RWPE1 (cell line): ENCODE measurements at regions not wholly inside any gene's neighbourhood (a gene's known extent, or its start where the extent isn't known, plus 50 kb on each side); places are given as distances from the start of the nearest gene placed in this dataset.

Source experiments
- CTCF ChIA-PET: fragments of 350-600 bp; sonication (Branson Sonifier 250); formaldehyde crosslinking; extraction: SDS; loops from one replicate; lab custom pipeline; 2021; lab: Yijun Ruan, JAX
- POLR2A ChIA-PET: fragments of 400-600 bp; formaldehyde crosslinking; extraction: SDS; loops from one replicate; lab custom pipeline; 2020; ENCODE audit warnings: antibody characterized with exemption; ENCODE audit not compliant: low non-redundant PET; lab: Yijun Ruan, JAX
- DNase-seq: peaks from one replicate; pipeline ENCODE4 v3.0.0; 2012; ENCODE audit warnings: low spot score
- H3K27ac ChIP-seq: fragments of 450-650 bp; 2 replicates; pipeline ENCODE4 v1.5.1; 2017
- TF ChIP-seq, protein P1 (sequence below): fragments of 450-650 bp; conservative IDR thresholded peaks from 2 replicates; pipeline ENCODE4 v1.5.1; 2017; ENCODE audit warnings: low read depth, mild to moderate bottlenecking

DNA sequence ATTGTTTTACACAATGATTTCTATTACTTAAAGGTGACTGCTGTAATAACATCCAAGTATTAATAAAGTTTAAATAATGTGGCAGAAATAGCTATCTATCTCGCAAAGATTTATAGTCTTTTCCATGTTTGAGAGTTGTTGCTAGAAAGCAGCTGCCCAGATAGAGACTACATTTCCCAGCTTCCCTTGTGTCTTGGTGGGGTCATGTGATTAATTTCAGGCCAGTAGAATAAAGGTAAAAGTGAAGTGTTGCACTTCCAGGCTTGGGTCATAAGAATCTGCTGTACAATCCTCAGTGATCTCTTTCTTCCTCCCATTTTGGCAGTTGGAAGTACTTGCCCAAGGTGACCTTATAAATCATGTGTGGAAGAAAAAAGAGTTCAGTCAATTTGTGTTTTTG lies 449.7 kb upstream of the USP15 start:
- H3K27ac ChIP-seq = no peak overlapping the region
- DNase-seq = no peak
- ChIA-PET POLR2A (no interaction called here), CTCF (no interaction called here)
- TF ChIP-seq, protein P1, sequence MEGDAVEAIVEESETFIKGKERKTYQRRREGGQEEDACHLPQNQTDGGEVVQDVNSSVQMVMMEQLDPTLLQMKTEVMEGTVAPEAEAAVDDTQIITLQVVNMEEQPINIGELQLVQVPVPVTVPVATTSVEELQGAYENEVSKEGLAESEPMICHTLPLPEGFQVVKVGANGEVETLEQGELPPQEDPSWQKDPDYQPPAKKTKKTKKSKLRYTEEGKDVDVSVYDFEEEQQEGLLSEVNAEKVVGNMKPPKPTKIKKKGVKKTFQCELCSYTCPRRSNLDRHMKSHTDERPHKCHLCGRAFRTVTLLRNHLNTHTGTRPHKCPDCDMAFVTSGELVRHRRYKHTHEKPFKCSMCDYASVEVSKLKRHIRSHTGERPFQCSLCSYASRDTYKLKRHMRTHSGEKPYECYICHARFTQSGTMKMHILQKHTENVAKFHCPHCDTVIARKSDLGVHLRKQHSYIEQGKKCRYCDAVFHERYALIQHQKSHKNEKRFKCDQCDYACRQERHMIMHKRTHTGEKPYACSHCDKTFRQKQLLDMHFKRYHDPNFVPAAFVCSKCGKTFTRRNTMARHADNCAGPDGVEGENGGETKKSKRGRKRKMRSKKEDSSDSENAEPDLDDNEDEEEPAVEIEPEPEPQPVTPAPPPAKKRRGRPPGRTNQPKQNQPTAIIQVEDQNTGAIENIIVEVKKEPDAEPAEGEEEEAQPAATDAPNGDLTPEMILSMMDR = no peak

DNA sequence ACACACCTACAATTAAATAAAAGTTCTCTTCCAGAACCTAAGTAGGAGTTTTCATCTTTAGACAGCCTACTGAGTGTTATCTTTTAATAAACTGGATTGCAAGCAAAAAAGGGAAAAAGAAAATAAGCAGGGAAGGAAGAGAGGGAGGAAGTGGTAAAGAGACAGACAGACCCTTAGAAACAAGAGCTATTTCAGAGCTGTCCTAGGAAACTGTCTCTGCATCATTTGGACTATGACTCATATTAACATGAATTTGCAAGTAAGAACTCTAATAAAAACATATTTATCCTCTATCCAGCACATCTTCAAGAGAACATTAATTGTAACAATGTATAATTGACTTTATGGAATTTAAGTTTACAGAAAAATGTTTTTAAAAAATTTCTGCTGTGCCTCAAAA lies 438.8 kb upstream of the USP15 start:
- CTCF ChIA-PET = no interaction called here
- TF ChIP-seq, protein P1 = no peak
- H3K27ac ChIP-seq = no peak overlapping the region
- DNase-seq = no peak
- POLR2A ChIA-PET = no interaction called here

DNA sequence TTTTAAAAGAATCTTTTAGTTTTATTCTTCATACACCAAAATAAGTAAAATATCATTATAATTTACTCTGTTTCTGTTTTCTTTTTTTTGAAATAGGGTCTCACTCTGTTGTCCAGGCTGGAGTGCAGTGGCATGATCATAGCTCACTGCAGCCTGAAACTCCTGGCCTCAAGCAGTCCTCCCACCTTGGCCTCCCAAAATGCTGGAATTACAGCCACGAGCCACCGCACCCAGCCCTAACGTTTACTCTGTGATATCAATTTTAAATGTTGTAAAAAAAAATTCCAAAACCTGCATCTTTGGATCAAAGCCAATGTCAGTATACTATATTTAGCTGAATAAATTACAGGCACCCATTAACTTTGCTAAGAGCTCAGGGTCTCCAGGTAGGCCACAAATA lies 437.1 kb upstream of the USP15 start:
- CTCF ChIA-PET = no interaction called here
- TF ChIP-seq, protein P1 = no peak
- no peak for DNase-seq
- no peak overlapping the region for H3K27ac ChIP-seq
- POLR2A ChIA-PET = no interaction called here

DNA sequence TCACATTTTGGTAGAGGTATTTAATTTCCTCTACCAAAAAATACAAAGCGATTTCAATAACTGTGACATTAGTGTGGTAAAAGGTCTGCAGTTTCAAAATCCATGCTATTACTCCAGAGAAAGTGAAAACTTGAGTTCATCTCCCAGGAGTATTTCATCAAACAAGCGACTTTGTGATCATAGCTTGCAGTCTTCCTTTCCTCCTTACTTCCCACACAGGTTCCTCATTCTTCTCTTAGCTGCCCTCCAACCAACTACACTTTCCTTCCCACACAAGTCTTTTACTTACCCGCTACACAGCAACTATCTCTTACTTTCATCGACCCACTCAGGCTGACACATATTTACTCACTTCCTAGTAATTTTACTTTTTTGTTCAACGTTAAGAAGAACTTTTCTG lies 413.4 kb upstream of the USP15 start:
- DNase-seq = no peak
- no peak overlapping the region for H3K27ac ChIP-seq
- ChIA-PET POLR2A (no interaction called here), CTCF (no interaction called here)
- TF ChIP-seq, protein P1 = no peak

DNA sequence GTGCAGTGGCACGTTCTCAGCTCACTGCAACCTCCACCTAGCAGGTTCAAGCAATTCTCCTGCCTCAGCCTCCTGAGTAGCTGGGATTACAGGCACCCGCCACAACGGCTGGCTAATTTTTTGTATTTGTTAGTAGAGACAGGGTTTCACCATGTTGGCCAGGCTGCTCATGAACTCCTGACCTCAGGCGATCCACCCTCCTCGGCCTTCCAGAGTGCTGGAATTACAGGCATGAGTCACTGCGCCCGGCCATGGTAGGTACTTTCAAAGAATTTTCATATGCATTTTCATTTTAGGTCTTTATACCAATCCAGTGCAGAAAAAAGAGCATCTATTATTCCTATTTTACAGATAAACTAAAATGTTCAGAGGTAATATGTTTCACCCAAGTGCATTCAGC lies 411.3 kb upstream of the USP15 start:
- no peak for DNase-seq
- TF ChIP-seq, protein P1 = no peak
- ChIA-PET POLR2A (no interaction called here), CTCF (no interaction called here)
- no peak overlapping the region for H3K27ac ChIP-seq

DNA sequence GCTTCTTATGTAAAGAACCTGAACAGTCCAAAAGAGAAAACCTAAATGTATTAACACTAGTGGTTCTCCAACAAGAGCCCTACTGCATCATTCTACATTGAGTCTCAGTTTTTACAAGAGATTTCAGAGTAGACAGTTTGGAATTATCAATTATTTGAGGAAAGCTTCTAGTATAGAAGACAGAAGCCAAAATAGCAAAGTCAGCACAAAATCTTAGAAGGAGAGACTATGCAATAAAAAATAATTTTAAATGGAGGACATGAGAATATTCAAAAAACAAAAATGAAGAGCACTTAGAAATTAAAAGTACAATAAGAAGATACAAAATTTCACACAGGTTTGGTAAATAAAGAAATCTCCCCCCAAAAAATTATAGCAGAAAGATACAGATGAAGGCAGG lies 406.3 kb upstream of the USP15 start:
- ChIA-PET POLR2A (no interaction called here), CTCF (interaction anchor here (0.7 kb wide), 1 partner anchor 8 kb away, joined by 3 read pairs; no protein-coding TSS in a partner anchor)
- no peak overlapping the region for H3K27ac ChIP-seq
- no peak for DNase-seq
- TF ChIP-seq, protein P1 = no peak

DNA sequence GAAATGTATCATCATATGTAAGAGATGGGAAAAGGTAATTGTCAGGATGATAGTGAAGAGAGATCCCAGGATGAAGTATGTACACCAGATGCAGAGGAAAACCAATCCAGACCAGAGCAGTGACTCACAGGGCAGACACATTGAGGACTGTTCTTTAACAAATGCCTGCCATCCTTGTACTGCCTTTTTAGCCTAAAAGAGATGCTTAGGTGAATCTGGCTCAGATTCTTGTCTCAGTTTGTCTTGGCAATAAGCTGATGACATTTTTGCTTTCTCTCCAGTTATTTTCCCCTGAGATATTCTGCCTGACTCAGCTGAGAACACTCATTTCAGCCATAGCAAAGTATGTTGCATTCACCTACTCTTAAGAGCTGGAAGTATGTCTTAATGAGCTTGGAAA lies 405.3 kb upstream of the USP15 start:
- POLR2A ChIA-PET = no interaction called here
- TF ChIP-seq, protein P1 = no peak
- no peak for DNase-seq
- H3K27ac ChIP-seq = no peak overlapping the region
- CTCF ChIA-PET = interaction anchor here (0.5 kb wide), 1 partner anchor 317 kb away, joined by 3 read pairs; no protein-coding TSS in a partner anchor
